ENCODE measurements at regions not wholly inside any gene's neighbourhood (a gene's known extent, or its start where the extent isn't known, plus 50 kb on each side); places are given as distances from the start of the nearest gene placed in this dataset.

- TF ChIP-seq CTCF (IDR thresholded peaks at IDR 0.05): no peak
- TF ChIP-seq POLR2AphosphoS5 (IDR thresholded peaks at IDR 0.05): no peak
- TF ChIP-seq EP300 (IDR thresholded peaks at IDR 0.05): no peak
Measured at GRCh38 chr9:82670726-82671125, 392.2 kb downstream of the RASEF start.
